Chondrocyte (in vitro differentiated cells): ENCODE measurements at regions not wholly inside any gene's neighbourhood (a gene's known extent, or its start where the extent isn't known, plus 50 kb on each side); places are given as distances from the start of the nearest gene placed in this dataset.

Source experiments
- DNase-seq: peaks from one replicate; pipeline ENCODE4 v3.0.0; 2021; ENCODE audit warnings: mixed read lengths, low spot score
- H3K27ac Mint-ChIP-seq: one replicate; pipeline ENCODE4 v1.8.0; 2021; ENCODE audit warnings: mild to moderate bottlenecking, moderate library complexity, mixed read lengths; ENCODE audit not compliant: unreplicated experiment
- H3K27me3 Mint-ChIP-seq: 2 replicates; pipeline ENCODE4 v1.8.0; 2021; ENCODE audit warnings: low read depth, mixed read lengths
- H3K36me3 Mint-ChIP-seq: 2 replicates; pipeline ENCODE4 v1.8.0; 2021; ENCODE audit warnings: low read depth, mixed read lengths
- H3K4me1 Mint-ChIP-seq: 2 replicates; pipeline ENCODE4 v1.8.0; 2021; ENCODE audit warnings: low read depth, mild to moderate bottlenecking, mixed read lengths
- H3K4me3 Mint-ChIP-seq: one replicate; pipeline ENCODE4 v1.8.0; 2021; ENCODE audit warnings: mild to moderate bottlenecking, moderate library complexity, mixed read lengths; ENCODE audit not compliant: unreplicated experiment
- H3K9me3 Mint-ChIP-seq: 2 replicates; pipeline ENCODE4 v1.8.0; 2021; ENCODE audit warnings: low read depth, mixed read lengths
- CTCF ChIP-seq: fragments of 200-600 bp; sonication (generic); IDR thresholded peaks from 2 replicates; pipeline ENCODE4 v1.5.0; 2021; ENCODE audit warnings: antibody characterized with exemption, mild to moderate bottlenecking, moderate library complexity

GRCh38 chr10:44172883-44173607 lies 211.9 kb downstream of the CXCL12 start:
- H3K4me3 Mint-ChIP-seq: no peak overlapping the region
- no peaks in the 10 kb centered on the region for H3K36me3 Mint-ChIP-seq
- TF ChIP-seq CTCF: no peak
- peaks cover 3% of the 10 kb centered on the region for H3K27me3 Mint-ChIP-seq
- peak overlapping the region; percentile 53 for H3K27ac Mint-ChIP-seq
- peaks cover 52% of the 10 kb centered on the region for H3K4me1 Mint-ChIP-seq
- DNase-seq: no peak
- peaks cover under 1% of the 10 kb centered on the region for H3K9me3 Mint-ChIP-seq

GRCh38 chr10:44171765-44172164 lies 213.1 kb downstream of the CXCL12 start:
- no peaks in the 10 kb centered on the region for H3K9me3 Mint-ChIP-seq
- no peaks in the 10 kb centered on the region for H3K36me3 Mint-ChIP-seq
- DNase-seq: no peak
- H3K4me3 Mint-ChIP-seq: no peak overlapping the region
- peaks cover 44% of the 10 kb centered on the region for H3K4me1 Mint-ChIP-seq
- peaks cover 5% of the 10 kb centered on the region for H3K27me3 Mint-ChIP-seq
- no peak overlapping the region for H3K27ac Mint-ChIP-seq
- no peak for TF ChIP-seq CTCF

GRCh38 chr10:44168478-44168877 lies 216.4 kb downstream of the CXCL12 start:
- Mint-ChIP-seq H3K27me3 (peaks cover 8% of the 10 kb centered on the region), H3K36me3 (no peaks in the 10 kb centered on the region), H3K9me3 (no peaks in the 10 kb centered on the region)

GRCh38 chr10:44167752-44168151 lies 217.1 kb downstream of the CXCL12 start:
- H3K4me1 Mint-ChIP-seq: peaks cover 18% of the 10 kb centered on the region
- no peak overlapping the region for H3K4me3 Mint-ChIP-seq
- no peak for DNase-seq
- H3K27ac Mint-ChIP-seq: no peak overlapping the region
- H3K27me3 Mint-ChIP-seq: peaks cover 8% of the 10 kb centered on the region
- no peaks in the 10 kb centered on the region for H3K9me3 Mint-ChIP-seq
- no peak for TF ChIP-seq CTCF
- no peaks in the 10 kb centered on the region for H3K36me3 Mint-ChIP-seq

More at GRCh38 chr10:44168478-44168877, 216.4 kb downstream of the CXCL12 start:
- Mint-ChIP-seq H3K4me3 (no peak overlapping the region), H3K27ac (no peak overlapping the region), H3K4me1 (peaks cover 26% of the 10 kb centered on the region)
- TF ChIP-seq CTCF: no peak
- no peak for DNase-seq

- no peak for DNase-seq
- peaks cover 7% of the 10 kb centered on the region for H3K4me1 Mint-ChIP-seq
Observed at GRCh38 chr10:44166441-44166840, 218.5 kb downstream of the CXCL12 start.

More at GRCh38 chr10:44166441-44166840, 218.5 kb downstream of the CXCL12 start:
- H3K9me3 Mint-ChIP-seq: no peaks in the 10 kb centered on the region
- no peaks in the 10 kb centered on the region for H3K36me3 Mint-ChIP-seq
- no peak for TF ChIP-seq CTCF
- H3K4me3 Mint-ChIP-seq: no peak overlapping the region
- H3K27ac Mint-ChIP-seq: no peak overlapping the region
- peaks cover 8% of the 10 kb centered on the region for H3K27me3 Mint-ChIP-seq
